HepG2 (cell line): ENCODE measurements at regions not wholly inside any gene's neighbourhood (a gene's known extent, or its start where the extent isn't known, plus 50 kb on each side); places are given as distances from the start of the nearest gene placed in this dataset.

Source experiments
- ATAC-seq: fragments of 200-7000 bp; cut with Tn5 transposase; 3 replicates; pipeline ENCODE4 v1.9.1; 2020; ENCODE audit warnings: mild to moderate bottlenecking, moderate library complexity
- BruUV-seq: library from RNA; stranded (reverse); fragments of 400-500 nt; replicated peaks from 2 replicates; lab custom pipeline; 2021; lab: Mats Ljungman, UMichigan
- CTCF ChIA-PET: fragments of 300-600 bp; formaldehyde crosslinking; extraction: SDS; loops from one replicate; lab custom pipeline; 2021; ENCODE audit warnings: low total read pairs, inconsistent platforms, low intra/inter-chr PET ratio; lab: Yijun Ruan, JAX
- POLR2A ChIA-PET: fragments of 350-600 bp; sonication (Branson Sonifier 250); formaldehyde crosslinking; loops from one replicate; lab custom pipeline; 2020; ENCODE audit warnings: antibody characterized with exemption, inconsistent platforms; lab: Yijun Ruan, JAX
- DNase-seq: peaks from one replicate; pipeline ENCODE4 v3.0.0-alpha.2; 2015; ENCODE audit warnings: low spot score
- FAIRE-seq: peaks from 3 replicates; lab custom pipeline; 2011; peaks lifted over from hg19 to GRCh38; lab: Jason Lieb, UNC
- H2AFZ ChIP-seq: one replicate; pipeline ENCODE4 v1.6.1; 2011; ENCODE audit warnings: low read length, inconsistent platforms
- H3K27ac ChIP-seq: fragments of 300-600 bp; 3 replicates; pipeline ENCODE4 v1.8.0; 2011; ENCODE audit warnings: mixed run types, mild to moderate bottlenecking, mixed read lengths, low read length, inconsistent platforms; ENCODE audit not compliant: insufficient read depth; ENCODE audit errors: extremely low read length
- H3K27me3 ChIP-seq, 2 experiments: fragments of 200-600 bp in 1 of 2; 2 replicates in 1 of 2; 3 replicates in 1 of 2; pipeline versions ENCODE4 v1.6.0 to v1.8.0; 2011; ENCODE audit warnings: low read length in 2 of 2, mild to moderate bottlenecking in 2 of 2, moderate library complexity in 2 of 2, inconsistent platforms in 1 of 2; ENCODE audit not compliant: insufficient read depth in 2 of 2, control insufficient read depth in 1 of 2
- H3K36me3 ChIP-seq, 2 experiments: fragments of 200-600 bp in 1 of 2; replicated peaks in 1 of 2; 2 replicates in 1 of 2; 3 replicates in 1 of 2; pipeline versions ENCODE4 v1.5.1 to v1.8.0; 2011; ENCODE audit warnings: low read length in 2 of 2, inconsistent platforms in 1 of 2; ENCODE audit not compliant: insufficient read depth in 2 of 2, control insufficient read depth in 1 of 2
- H3K4me1 ChIP-seq: 2 replicates; pipeline ENCODE4 v1.5.1; 2012; ENCODE audit warnings: low read length, inconsistent platforms; ENCODE audit not compliant: insufficient read depth
- H3K4me2 ChIP-seq: 2 replicates; pipeline ENCODE4 v1.6.0; 2011; ENCODE audit warnings: low read depth, low read length, inconsistent platforms
- H3K4me3 ChIP-seq, 3 experiments: fragments of 200-600 bp in 1 of 3; sonication (generic), shearing (Covaris generic) in 1 of 3; replicated peaks in 1 of 3; 2 replicates each; pipeline ENCODE4 v1.5.1; 2011 to 2016; ENCODE audit warnings: low read length in 3 of 3, inconsistent platforms in 2 of 3, low read depth in 2 of 3, mild to moderate bottlenecking in 2 of 3, control low read depth in 1 of 3, mixed read lengths in 1 of 3; ENCODE audit not compliant: insufficient read depth in 1 of 3
- H3K79me2 ChIP-seq: one replicate; pipeline ENCODE4 v1.6.1; 2011; ENCODE audit warnings: low read length, inconsistent platforms; ENCODE audit not compliant: insufficient read depth
- H3K9ac ChIP-seq: 2 replicates; pipeline ENCODE4 v1.6.0; 2011; ENCODE audit warnings: mild to moderate bottlenecking, low read depth, low read length, inconsistent platforms; ENCODE audit not compliant: insufficient read depth
- H3K9me3 ChIP-seq: 2 replicates; pipeline ENCODE4 v1.5.1; 2012; ENCODE audit warnings: mild to moderate bottlenecking, low read length
- H4K20me1 ChIP-seq: 2 replicates; pipeline ENCODE4 v1.6.0; 2011; ENCODE audit warnings: inconsistent platforms, mild to moderate bottlenecking, low read length, moderate library complexity; ENCODE audit not compliant: insufficient read depth
- AGO2 ChIP-seq: fragments of 200-400 bp; formaldehyde crosslinking; optimal IDR thresholded peaks from 2 replicates; pipeline ENCODE3; 2017; ENCODE audit warnings: mild to moderate bottlenecking, low read depth, low read length, moderate library complexity
- CENPBD1 ChIP-seq: sonication (generic); formaldehyde crosslinking; IDR thresholded peaks from 2 replicates; pipeline ENCODE4 v1.8.0; 2022; ENCODE audit warnings: missing genetic modification reagents, low read depth, mild to moderate bottlenecking, borderline replicate concordance
- FOXO1 ChIP-seq: sonication (generic); formaldehyde crosslinking; IDR thresholded peaks from 2 replicates; pipeline ENCODE4 v1.4.0; 2020; ENCODE audit warnings: missing genetic modification reagents
- GABPB1 ChIP-seq: IDR thresholded peaks from 2 replicates; pipeline ENCODE4 v1.6.1; 2016; ENCODE audit warnings: mild to moderate bottlenecking, missing genetic modification reagents, moderate library complexity, missing compliant biosample characterization
- ISX ChIP-seq: sonication (generic); formaldehyde crosslinking; conservative IDR thresholded peaks from 2 replicates; pipeline ENCODE4 v1.5.0; 2020; ENCODE audit warnings: missing genetic modification reagents
- MXI1 ChIP-seq: IDR thresholded peaks from 3 replicates; pipeline ENCODE4 v1.6.1; 2012; ENCODE audit warnings: low read depth, low read length, inconsistent platforms, borderline replicate concordance
- MZF1 ChIP-seq: sonication (generic); formaldehyde crosslinking; IDR thresholded peaks from 2 replicates; pipeline ENCODE4 v1.8.1; 2023; ENCODE audit warnings: mild to moderate bottlenecking, missing genetic modification reagents, borderline replicate concordance
- RNF2 ChIP-seq: fragments of 450-650 bp; conservative IDR thresholded peaks from 2 replicates; pipeline ENCODE4 v1.6.1; 2016; ENCODE audit warnings: low read depth
- ZGPAT ChIP-seq: IDR thresholded peaks from 2 replicates; pipeline ENCODE4 v1.6.1; 2016; ENCODE audit warnings: mild to moderate bottlenecking
- ZNF12 ChIP-seq: sonication (generic); formaldehyde crosslinking; IDR thresholded peaks from 2 replicates; pipeline ENCODE4 v1.5.0; 2020; ENCODE audit warnings: missing genetic modification reagents
- ZNF430 ChIP-seq: sonication (generic); formaldehyde crosslinking; IDR thresholded peaks from 2 replicates; pipeline ENCODE4 v1.9.0; 2021; ENCODE audit warnings: mild to moderate bottlenecking, missing genetic modification reagents
- WGBS: methylation state at CpG from one replicate; pipeline ENCODE4 v1.1.6; 2017; ENCODE audit warnings: low lambda C conversion rate; 5-methylcytosine and 5-hydroxymethylcytosine counted together
- in situ Hi-C: cut with HindIII; loops from 2 replicates; pipeline ENCODE4 v1.10.0; 2017; ENCODE audit warnings: low pct_unique_long_range_greater_than_20kb; ENCODE audit not compliant: extremely low pct_ligation_motif_present
- intact Hi-C: fragments of 100-400 bp; cut with micrococcal nuclease; formaldehyde crosslinking; loops from one replicate; pipeline ENCODE4 v1.10.0; 2022; ENCODE audit not compliant: unreplicated experiment
- TF ChIP-seq, protein P1 (sequence below): IDR thresholded peaks from 2 replicates; pipeline ENCODE4 v1.6.1; 2016; ENCODE audit warnings: control low read depth

- Histone ChIP-seq H3K27ac (no peak overlapping the region), H3K4me1 (no peaks in the 10 kb centered on the region), H2AFZ (no peak overlapping the region), H3K27me3 (peaks cover 0 to 13% of the 10 kb centered on the region in 2 experiments; a peak in 2 of 5 replicates), H3K4me3 (no peak overlapping the region), H4K20me1 (no peaks in the 10 kb centered on the region), H3K9ac (no peak overlapping the region), H3K9me3 (no peaks in the 10 kb centered on the region), H3K79me2 (no peaks in the 10 kb centered on the region), H3K36me3 (no peaks in the 10 kb centered on the region), H3K4me2 (no peak overlapping the region)
- no peak for ATAC-seq
- intact Hi-C loops (no loop called here), in situ Hi-C loops (no loop called here)
- ChIA-PET POLR2A (no interaction called here), CTCF (no interaction called here)
- TF ChIP-seq MZF1 (no peak), MXI1 (no peak), ISX (no peak), FOXO1 (no peak), AGO2 (no peak), GABPB1 (CRISPR knock-in tag) (no peak), CENPBD1 (CRISPR knock-in tag) (no peak), ZGPAT (no peak), RNF2 (no peak), ZNF430 (CRISPR knock-in tag) (no peak), ZNF12 (no peak)
- TF ChIP-seq, protein P1, sequence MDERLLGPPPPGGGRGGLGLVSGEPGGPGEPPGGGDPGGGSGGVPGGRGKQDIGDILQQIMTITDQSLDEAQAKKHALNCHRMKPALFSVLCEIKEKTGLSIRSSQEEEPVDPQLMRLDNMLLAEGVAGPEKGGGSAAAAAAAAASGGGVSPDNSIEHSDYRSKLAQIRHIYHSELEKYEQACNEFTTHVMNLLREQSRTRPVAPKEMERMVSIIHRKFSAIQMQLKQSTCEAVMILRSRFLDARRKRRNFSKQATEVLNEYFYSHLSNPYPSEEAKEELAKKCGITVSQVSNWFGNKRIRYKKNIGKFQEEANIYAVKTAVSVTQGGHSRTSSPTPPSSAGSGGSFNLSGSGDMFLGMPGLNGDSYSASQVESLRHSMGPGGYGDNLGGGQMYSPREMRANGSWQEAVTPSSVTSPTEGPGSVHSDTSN = no peak
- no peak for FAIRE-seq
- no peak for DNase-seq
- BruUV-seq = no TSS peak
- WGBS = 3% methylated on average over 4 of the region's 5 CpGs
These were observed 474.8 kb upstream of the TBX3 start for GRCh38 chr12:115158816-115159215.
